Globus pallidus (tissue), 1 donor: ENCODE measurements at regions not wholly inside any gene's neighbourhood (a gene's known extent, or its start where the extent isn't known, plus 50 kb on each side); places are given as distances from the start of the nearest gene placed in this dataset.

ENCODE experiments used
- DNase-seq: peaks from one replicate; pipeline ENCODE4 v3.0.0-alpha.2; 2015; ENCODE audit warnings: low spot score

GRCh38 chr3:184659797-184660301, 52.0 kb downstream of the MAGEF1 start:
- DNase-seq: no peak

DNA sequence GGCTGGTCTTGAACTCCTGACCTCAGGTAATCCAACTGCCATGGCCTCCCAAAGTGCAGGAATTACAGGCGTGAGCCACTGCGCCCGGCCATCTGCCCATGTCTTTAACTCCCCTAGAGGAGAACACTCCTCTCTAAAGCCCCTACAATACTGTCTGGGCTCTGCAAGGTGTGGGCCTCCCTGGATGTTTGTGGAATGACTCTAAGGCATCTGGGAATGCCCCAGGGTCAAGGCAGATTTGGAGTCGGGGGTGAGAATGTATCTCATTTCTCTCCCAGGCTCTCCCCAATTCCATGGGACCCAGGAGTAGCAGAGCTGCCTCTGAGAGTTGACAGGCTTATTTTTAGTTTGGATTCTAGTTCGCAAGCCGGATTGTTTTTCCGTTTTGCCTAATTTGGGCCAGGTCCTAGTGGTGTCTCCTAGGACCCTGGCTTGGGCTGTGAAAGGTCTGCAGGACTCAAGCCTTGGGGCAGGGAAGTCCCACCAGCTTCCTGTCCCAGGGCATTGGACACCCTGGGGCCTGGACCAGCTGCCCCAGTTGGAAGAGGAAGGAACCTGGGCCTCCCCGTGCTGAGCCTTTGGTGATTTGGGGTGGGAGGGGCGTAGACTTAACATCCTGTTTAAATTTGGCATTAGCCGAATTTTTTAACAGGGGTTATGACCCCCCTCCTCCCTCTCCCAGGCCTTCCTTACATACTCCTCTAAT, 53.5 kb downstream of the MAGEF1 start:
- no peak for DNase-seq

GRCh38 chr3:184656829-184657681, 54.8 kb downstream of the MAGEF1 start:
- no peak for DNase-seq

- DNase-seq: no peak
Measured at GRCh38 chr3:184656458-184656828, 55.4 kb downstream of the MAGEF1 start.

- no peak for DNase-seq
Measured at GRCh38 chr3:184655597-184655996, 56.3 kb downstream of the MAGEF1 start.

DNA sequence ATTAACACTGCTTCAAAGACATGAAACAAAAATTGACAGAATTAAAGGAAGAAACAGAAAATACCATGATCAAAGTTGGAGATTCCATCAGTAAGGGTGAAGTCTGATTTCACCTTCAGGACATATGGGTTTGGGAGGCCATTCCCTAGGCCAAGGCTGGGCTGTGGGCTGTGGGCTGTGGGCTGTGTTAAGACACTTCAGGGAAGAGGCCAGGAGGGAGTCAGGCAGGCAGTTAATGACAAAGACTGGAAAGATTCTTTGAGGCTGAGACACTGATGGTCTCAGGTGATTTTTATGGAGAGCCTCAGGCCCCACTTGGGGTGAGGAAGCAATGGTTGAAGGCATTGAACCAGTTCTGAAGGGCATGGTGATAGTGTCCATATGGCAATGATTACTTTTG, 57.5 kb downstream of the MAGEF1 start:
- DNase-seq: no peak

GRCh38 chr3:184652465-184652864, 59.4 kb downstream of the MAGEF1 start:
- DNase-seq: no peak

GRCh38 chr3:184651904-184652303, 60.0 kb downstream of the MAGEF1 start:
- DNase-seq: no peak

DNA sequence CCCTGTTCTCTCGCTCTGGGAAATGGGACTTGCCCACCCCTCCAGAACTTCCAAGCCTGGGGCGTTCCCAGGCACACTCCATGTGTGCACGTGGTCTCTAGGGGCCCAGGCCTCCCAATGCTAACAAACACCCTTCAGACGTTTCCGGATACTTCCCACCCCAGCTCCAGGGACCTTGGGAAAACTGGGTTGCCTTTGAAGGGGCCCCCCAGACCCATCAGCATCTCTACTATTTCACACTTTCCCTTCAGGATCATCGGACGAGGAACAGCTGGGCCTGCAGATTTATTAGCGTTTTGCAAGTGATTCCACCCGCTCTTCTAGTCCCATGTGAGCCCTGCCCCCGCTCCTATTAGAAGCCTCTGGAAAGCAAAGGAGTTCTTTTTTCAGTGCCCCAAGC, 63.2 kb downstream of the MAGEF1 start:
- DNase-seq: no peak

- no peak for DNase-seq
Measured at GRCh38 chr3:184647405-184647936, 64.4 kb downstream of the MAGEF1 start.

DNA sequence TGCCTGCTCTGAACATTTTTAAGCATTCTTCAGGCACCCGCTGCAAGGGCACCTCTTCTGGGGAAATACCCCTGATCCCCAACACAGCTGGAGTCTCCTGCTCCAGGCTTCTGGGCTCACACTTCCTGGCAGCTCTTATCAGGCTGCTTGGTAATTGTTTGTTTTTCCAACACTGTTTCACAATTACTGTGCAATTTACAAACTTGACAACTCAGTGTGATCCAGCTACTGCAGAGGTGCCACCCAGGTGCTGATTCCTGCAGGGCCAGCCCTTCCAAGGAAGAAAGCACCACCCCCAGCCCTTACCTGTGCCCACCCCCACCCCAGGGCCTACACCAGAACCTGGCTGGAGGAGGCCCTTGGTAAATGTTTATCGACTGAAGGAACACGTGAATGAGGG, 66.5 kb downstream of the MAGEF1 start:
- no peak for DNase-seq

DNA sequence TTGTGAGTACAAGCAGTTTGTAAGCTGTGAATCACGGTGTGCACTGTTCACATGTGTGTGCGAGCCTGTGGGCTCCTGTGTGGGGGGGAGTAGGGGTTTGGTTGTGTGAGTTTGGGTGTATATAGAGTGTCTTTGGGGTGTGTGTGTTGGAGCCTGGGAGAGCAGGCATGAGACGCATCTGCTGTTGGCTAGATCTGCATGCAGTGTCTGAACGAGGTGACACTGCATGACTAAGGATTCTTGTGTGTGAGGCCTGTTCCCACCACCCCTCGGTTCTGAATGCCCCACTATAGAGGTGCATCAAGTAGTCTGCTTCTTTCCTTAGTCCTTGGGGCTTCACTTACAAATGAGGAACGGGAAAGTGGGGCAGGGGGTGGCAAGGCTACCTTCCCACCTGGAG, 68.4 kb downstream of the MAGEF1 start:
- no peak for DNase-seq

DNA sequence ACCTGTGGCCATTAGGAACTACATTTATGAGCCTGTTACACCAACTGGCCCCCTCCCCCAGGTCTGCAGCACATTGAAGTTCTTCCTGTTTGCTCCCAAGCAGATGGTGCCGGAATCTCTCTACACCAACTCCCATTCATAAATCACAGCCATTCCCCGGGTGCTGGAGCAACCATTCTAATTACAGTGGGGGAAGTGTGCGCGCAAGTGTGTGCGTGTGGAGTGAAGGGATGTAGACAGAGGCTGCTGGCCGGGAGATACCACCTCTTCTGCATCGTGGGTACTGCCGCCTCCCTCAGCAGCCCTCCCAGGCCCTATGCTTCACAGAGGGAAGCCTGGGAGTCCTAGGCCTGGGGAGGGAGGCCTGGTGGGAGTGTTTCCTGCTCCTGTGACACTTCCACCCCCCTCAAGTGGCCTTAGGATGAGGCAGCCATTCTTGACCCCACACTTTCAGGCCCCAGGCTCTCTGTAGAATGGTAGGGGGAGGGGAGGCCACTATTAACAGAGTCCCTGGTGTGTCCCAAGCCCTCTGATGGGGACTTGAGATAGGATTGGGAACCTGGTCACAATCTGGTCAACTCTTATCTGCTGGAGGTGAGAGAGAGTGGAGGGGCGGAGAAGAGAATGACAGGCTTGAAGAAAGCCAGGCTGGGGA, 69.1 kb downstream of the MAGEF1 start:
- DNase-seq: no peak

DNA sequence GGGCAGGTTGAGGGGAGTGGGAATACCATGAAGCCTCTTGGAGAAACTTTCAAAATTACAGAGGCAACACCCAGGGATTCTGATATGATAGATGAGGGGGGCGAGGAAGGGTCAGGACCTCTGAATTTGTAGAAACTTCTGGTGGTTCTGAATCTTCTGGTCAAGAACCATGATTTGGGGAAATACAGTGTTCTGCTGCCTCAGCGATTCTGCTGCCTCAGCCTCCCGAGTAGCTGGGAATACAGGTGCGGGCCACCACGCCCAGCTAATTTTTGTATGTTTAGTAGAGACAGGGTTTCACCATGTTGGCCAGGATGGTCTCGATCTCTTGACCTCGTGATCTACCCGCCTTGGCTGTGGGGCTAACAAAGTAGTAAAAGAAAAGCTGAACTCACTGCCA, 70.4 kb downstream of the MAGEF1 start:
- DNase-seq: no peak

DNA sequence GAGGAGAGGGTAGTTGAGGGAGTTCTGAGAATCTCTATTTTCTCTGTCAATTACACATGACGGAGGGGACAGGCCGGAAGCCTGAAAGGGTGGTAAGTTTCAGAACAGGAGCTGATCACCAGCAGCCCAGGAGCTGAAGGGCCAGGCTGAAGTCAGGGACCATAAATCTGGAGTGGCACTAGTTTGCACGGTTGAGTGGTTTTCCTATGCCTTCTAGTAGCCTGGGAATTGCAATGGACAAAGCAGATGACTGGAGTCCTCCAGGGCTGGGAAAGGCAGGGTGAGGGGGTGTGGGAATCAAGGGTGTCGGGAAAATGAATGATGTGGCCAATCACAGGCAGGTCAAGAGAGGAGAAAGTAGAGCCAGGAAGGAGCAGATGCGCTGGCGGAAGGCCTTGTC, 72.5 kb downstream of the MAGEF1 start:
- DNase-seq: no peak

DNA sequence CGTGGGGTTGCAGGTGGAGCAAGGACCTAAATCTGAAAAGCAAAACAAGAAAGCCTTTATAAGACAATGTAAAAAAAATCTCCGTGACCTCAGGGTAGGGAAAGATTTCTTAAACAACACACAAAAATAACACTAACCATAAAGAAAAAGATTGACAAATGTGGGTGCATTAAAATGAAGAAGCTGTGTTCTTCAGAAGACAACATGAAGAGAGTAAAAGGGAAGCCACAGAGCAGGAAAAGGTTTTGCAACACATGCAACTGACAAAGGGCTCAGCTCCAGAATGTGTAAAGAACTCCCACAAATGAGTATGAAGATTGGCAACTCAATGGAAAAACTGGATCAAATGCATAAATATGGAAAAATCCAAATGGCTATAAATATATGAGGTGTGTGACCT, 74.2 kb downstream of the MAGEF1 start:
- DNase-seq: peak; percentile 20

- DNase-seq: no peak
Measured at GRCh38 chr3:184636741-184637316, 75.0 kb downstream of the MAGEF1 start.

DNA sequence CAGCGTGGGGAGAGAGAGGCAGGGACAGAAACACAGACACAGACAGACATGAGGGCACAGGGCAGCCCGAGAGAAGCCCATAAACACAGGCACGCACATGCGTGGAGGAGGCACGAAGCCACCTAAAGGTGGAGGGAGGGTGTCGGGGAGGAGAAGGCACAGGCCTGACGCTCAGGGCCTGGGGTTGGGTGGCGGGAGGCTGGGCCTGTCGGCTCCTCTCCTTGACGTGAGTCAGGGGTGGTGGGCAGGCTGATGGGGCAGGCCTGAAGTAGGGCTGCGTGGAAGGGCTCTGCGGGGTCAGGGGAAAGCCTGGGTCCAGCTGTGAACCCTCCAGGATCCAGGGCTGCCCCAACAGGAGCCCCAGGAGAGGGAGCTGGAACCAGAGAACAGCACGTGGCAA, 74.2 kb downstream of the EPHB3 start:
- no peak for DNase-seq

DNA sequence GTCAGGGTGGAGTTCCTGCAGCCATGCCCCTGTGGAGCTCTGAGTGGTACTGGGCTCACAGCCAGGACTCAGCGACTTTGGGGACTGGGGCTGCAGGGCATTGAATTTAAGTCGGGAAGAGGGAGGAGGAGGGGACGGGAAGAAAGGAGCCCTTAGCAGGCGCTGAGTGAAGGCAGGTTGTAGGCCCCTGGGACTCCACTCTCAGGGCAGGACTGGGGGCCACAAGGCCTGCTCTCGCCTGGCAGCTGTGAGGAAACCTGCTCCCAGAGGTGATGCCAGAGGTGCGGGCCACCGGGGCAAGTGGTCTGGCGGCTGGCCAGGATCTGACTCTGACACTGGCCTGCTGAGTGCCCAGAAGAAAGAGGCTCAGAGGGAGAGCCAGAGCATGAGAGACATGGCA, 73.5 kb downstream of the EPHB3 start:
- no peak for DNase-seq

GRCh38 chr3:184633237-184633579, 71.6 kb downstream of the EPHB3 start:
- DNase-seq: no peak

GRCh38 chr3:184632551-184633236, 71.1 kb downstream of the EPHB3 start:
- DNase-seq: no peak
